Activated CD4-positive, alpha-beta T cell treated with anti-CD3 and anti-CD28 coated beads for 48 hours (primary cell): ENCODE measurements at regions not wholly inside any gene's neighbourhood (a gene's known extent, or its start where the extent isn't known, plus 50 kb on each side); places are given as distances from the start of the nearest gene placed in this dataset.
"Not testable (repeated sequence)": the region's sequence is repeated elsewhere in the genome, so short reads cannot be mapped to it uniquely, and the experiment has no call there.

ENCODE experiments used
- DNase-seq: peaks from one replicate; pipeline ENCODE4 v3.0.0-alpha.2; 2020

DNA sequence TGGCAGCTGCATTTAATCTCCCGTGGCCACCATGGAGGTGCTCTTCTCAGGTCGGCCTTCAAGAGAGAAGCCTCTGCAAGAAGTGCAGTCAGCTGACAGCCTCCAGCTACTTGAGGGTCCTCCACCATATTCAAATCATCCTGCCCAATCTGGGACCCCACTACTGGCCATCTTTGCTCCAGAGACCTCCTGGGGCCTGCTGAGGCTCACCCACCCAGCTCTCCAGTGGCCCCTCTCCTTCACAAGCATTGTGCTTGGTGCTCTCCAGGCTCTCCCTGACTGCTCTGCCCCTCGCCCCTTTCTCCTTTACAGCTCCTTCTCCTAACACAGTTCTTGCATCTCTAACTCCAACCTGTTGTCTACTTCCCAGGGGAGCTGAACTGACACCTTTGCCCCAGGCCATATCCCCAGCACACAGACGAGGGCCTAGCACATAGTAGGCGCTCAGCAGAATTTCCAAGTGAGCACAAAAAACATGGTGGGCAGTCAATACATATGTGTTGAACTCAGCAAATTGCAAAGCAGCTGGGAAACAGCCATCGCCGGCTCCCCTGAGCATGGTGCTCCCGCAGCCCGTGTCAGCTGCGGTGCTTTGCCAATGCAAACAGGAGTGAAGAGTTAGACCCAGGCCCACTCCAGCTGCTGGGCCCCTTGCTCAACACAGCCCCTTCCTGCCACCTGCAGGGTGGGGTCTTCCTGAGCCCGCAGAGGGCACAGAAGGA is 102.2 kb downstream of the TNFRSF13B start:
- DNase-seq: not testable (repeated sequence)

DNA sequence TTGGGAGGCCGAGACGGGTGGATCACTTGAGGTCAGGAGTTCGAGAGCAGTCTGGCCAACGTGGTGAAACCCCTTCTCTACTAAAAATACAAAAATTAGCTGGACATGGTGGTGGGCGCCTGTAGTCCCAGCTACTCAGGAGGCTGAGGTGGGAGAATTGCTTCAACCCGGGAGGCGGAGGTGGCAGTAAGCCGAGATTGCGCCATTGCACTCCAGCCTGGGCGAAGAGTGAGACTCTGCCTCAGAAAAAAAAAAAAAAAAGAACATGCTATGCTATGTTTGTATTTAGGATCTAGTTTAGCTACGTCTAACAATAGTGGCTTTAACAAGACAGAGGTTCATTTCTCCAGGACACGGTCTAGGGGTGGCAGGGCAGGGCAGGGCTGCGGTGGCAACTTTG is 103.3 kb downstream of the TNFRSF13B start:
- DNase-seq: not testable (repeated sequence)

DNA sequence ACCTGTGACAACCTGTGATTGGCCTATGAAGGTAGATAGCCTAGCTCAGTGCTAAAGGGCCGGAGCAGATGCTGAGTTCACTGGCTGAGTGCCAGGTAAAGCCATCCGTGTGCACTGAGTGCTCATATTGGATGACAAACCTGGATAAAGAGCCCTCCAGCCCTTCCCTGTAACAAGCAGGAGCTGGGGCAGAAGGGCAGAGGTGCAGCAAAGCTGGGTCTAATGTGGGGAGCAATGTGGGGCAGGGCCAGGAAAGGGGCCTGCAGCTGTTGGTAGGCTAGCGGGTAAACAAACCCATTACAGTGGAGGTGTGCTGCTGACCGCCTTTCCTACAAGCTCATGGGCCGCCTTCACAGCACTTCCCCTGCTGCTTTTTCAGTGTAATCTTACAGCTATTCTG is 104.4 kb downstream of the TNFRSF13B start:
- not testable (repeated sequence) for DNase-seq

DNA sequence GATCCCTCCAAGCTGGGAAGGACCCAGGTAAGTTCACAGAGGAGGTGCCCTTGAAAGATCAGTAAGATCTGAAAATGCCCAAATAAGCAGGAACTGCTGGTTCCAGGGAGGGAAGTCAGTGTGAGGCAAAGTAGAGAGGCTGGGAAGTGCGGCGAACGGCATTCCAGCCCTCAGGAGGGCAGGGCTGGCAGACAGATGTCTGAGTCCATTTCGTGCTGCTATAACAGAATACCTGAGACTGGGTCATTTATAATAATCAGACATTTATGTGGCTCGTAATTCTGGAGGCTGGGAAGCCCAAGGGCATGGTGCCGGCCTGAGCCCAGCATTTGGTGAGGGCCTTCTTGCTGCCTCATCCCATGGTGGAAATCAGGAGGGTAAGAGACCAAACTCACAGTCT is 105.1 kb downstream of the TNFRSF13B start:
- DNase-seq: not testable (repeated sequence)

DNA sequence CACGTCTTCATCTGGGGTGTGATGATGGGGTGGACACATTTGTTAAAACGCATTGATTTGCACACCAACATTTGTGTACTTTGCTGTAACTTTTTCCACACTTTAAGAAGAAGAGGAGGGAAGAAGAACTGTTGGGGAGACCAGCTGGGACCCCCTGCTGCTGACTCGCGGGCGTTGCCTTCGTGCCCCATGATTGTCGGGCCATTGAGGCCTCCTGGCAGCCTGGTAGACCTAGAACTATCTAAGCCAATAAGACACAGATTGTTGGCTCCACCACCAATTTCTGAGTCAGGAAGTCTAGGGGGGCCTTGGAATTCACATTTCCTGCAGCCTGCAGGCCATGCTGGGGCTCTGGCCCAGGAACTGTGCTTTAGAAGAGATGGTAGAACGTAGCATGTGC is 105.5 kb downstream of the TNFRSF13B start:
- no peak for DNase-seq

DNA sequence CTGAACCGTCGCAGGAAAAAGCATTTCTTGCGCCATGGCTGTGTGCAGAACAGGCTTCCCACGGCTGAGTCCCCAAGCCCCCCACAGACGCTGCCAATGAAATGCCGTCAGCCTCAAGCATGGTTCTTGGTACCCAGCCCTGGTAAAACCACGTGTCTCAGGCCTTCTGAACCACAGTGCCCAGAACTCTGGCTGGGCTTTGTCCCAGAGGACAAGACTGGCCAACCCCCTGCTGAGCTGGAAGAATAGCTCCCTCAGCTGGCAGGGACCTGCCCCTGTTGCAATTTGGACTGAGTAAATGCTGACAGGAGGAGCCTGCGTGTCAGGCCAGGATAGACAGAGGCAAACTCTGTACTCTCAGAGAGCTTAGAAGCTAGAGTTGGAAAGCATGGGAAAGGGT is 106.2 kb downstream of the TNFRSF13B start:
- not testable (repeated sequence) for DNase-seq

DNA sequence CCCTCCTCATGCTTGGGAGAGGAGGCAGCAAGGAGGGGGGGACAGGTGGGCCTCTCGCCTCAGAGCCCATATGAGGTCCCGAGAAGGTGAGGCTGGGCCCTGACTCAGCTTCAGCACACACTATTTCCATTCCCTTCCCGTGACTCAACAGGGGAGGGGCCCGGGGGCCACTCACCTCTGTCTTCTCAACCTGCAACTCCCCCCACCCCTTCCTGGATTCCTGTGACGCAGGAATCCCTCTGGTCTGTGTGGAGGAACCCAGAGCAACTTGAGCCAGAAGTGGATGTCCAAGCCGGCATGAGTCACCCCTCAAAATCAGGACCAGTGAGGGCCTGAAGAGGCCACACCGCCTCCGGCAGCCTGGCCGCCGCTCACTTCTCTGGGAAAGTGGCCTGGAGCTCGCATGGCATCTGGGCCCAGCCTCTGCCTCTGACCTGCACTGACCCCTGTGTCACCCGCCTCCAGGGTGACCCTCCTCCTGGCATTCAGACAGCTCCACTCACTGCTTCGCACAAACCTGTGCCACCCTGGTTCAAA is 106.8 kb downstream of the TNFRSF13B start:
- DNase-seq: not testable (repeated sequence)

DNA sequence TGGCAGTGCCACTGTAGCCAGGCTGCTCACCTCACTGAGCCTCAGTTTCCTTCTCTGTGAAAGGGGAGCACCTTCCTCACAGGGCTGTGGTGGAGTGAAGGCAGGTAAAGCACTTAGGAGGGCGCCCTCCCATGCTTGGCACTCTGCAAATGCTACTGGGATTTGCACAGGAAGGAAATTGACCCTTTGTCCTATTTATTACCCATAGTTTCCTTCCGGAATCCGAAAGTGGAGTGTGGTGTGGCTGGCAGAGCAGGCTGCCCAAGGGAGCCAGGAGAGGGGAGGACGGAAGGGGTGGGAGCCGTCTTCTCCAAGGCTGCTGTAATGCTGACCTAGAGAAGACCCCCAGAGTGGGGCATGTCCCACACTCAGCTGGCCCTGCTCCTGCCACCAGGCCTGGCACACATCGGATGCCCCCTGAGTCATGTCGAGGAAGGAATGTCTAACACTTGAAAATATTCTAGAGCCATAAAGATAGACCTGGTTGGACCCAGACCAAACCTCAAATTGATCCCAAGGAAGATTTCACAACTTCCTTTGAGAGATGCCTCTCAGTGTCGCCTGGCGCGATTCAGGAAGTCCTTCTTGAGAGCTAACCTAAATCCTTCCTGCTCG is 107.3 kb downstream of the TNFRSF13B start:
- not testable (repeated sequence) for DNase-seq

DNA sequence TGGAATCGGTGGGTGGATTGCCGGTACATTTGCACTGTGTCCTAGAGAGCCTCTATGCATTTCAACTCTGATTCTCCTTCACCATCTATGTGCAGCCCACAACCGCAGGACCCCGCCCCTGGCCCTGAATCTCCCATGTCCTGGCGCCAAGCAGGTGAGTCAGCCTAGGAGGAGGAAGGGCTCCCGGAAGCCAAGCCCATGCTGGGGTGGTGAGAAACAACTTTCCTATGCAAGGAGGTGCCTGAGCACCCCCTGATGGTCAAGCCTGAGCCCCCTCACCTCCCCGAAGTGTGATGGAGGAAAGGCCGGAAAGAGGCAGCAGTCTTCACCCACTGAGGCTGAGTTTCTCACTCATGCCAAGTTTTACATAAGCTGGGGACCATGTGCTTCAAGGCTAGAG is 110.8 kb downstream of the TNFRSF13B start:
- DNase-seq: not testable (repeated sequence)

DNA sequence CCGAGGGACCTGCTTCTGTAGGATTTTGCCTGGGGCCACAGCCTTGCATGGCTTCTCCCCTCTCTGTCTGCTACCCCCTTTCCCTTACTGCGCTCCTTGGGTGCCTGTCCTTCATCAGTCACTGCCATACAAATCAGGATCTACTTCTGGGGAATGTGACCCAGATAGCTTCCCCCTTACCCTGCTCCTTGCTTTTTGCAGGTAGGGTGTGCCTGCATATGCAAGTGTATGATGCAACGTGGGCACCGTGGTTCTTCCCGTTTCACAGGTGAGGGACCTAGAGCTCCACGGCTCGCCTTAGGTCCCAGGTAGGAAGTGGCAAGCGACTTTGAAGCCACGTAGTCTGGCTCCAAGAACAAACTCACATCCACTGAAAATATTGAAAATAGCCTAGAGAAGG is 111.5 kb downstream of the TNFRSF13B start:
- DNase-seq: not testable (repeated sequence)

DNA sequence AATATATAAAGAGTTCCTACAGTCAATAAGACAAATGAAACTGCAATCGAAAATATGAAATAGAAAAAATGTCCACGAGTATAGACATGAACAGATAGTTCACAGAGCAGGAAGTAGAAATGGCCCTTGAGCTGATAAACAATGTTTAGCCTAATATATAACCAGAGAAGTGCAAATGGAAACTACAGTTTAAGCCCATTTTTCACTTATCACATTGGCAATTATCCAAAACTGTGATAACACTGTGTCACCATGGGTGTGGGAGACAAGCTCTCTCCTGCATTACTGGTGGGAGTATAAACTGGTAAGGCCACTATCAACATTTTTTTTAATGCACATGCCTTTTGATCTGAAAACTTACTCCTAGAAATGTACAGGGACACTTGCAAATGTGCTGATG is 112.4 kb downstream of the TNFRSF13B start:
- DNase-seq: not testable (repeated sequence)

DNA sequence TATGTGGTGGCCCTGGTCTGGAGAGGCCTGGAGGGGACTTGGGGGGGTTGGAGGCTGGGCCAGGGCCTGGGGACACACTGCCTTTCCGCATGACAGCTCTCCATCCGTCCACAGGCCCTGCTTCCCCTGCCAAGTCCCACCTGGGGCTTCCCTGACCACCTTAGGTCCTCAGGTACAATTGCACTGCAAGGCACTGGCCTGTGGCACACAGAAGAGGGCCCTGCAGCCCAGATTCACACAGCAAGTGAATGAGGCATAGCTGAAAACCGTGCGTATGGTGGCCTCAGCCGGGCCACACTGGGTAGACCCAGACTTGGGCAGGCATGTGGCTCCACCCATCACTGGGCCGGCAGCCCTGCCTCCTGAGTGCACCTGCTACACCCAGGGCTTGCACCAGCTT is 114.2 kb downstream of the TNFRSF13B start:
- not testable (repeated sequence) for DNase-seq

DNA sequence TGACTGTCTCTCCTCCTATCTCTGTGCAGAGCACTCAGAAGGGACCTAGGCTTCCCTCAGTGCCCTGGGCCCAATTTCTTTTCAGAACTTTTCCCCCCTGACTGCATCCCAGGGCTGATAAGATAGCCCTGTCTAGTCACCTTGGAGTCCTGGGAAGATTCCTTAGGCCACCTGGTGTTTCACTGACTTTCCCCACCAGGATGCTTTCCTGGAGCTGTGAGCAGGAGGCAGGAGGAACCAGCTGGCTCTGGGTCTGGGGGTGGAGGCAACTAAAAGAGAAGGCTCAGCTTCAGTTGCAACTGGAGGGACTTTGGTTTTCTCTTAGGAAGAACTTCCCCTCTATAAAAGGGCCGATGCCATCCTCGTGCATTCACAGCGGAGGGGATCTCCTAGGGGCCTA is 115.1 kb downstream of the TNFRSF13B start:
- DNase-seq: not testable (repeated sequence)

DNA sequence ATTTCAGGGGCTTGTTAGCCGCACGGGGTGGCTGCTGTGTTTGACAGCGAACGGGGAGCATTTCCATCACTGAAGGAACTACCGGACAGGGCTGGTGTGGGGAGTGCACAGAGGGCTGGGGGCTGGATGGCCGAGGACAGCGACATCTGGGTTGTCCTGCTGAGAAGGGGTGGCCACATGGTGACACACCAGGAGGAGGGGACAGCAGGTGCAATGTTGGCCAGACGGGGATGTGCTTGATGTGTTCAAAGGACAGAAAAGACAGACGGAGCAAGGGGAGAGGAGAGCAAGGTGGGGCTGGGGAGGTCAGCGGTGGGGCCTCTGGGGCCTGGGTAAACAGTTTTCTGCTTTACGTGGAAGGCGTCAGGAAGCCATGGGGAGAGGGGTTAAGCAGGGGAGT is 115.7 kb downstream of the TNFRSF13B start:
- DNase-seq: not testable (repeated sequence)

DNA sequence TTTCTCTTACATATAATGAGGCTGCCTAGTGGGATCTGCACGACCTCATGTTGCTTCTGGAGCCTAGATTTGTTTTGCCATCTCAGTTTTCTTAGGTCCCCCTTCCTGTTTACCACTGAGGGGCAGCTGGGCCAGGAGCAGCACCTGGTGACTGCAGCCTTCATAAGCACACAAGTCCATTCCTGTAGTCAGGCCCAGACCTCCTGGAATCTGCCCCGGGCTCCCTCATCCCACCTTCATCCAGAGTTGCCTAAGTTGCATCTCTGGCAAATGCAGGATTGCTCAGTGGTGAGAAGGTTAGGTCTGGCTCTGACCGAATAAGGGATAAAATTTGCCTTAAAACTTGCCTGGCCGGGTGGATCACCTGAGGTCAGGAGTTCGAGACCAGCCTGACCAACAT is 117.3 kb downstream of the TNFRSF13B start:
- DNase-seq: not testable (repeated sequence)

DNA sequence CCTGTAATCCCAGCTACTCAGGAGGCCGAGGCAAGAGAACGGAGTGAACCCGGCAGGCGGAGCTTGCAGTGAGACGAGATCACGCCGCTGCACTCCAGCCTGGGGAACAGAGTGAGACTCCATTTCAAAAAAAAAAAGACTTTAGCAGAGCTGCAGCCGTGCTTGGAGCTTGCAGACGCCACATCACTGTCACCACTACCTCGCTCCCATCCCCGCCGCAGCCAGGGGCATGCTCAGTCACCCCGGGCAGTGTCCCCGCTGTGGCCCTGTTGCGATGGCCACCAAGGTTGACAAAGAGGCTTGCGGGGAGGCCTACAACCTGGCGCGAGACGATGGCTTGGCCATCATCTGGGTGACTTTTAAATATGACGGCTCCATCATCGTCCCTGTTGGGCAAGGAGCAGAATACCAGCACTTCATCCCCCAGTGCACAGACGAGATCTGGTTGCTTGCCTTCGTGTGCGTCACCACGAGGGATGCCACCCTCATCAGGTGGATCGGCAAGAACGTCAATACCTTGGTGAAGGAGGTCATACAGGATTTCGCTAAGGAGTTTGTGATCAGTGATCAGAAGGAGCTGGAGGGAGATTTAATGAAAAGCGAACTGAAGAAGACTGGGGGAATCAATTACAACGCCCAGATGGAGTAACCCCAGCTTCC is 118.1 kb downstream of the TNFRSF13B start:
- no peak for DNase-seq

DNA sequence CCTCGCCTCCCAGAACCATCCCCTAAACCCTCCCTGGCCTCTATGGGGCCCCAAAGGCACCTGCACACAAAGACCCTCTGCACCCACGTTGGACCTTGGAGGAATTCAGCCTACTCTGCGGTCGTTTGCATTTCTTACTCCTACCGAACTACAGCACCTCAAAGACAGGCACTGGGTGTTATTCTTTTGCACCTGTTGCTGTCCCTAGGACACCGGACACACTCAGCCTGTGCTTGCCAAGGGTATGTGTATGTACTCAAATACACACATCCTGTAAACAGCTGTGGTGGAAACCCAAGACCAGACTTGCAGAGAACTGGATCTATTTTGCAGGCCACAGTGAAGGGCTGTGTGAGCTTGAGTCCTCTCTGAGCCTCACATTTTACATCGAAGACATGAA is 122.1 kb downstream of the TNFRSF13B start:
- not testable (repeated sequence) for DNase-seq

DNA sequence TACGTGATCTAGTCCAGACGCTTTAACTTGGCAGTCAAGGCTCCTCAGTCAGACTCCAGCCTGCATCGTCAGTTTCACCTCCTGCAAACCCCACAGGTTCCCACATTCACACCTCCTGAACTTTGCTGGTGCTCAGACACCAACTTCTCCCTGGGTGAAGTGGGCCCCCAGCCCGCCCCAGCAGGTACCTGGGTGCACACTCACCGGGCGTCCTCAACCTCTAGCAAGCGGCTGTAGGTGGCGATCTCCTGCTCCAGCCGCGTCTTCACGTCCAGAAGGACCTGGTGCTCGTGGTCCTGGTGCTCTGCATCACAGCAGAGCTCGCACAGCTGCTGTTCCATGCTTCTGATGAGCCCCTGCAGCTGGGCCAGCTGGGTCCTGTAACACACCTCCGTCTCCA is 122.9 kb downstream of the TNFRSF13B start:
- DNase-seq: not testable (repeated sequence)

DNA sequence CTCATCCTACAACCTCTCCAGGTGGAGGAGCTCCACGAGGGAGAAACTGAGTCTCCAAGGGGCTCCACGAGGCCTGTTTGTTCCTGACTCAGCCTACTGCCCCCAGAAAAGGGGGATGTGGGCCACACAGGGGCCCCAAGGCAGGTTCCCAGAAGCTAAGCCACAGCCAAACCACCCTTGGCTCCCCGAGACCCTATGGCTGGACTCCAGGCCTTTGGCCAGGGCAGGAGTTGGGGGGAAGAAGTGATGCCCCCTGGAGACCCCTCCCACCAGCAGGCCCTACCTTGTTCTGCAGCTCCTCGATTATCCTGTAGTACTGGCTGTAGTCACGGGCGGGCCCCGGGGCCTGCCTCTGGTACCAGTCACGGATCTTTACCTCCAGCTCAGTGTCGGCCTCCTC is 126.8 kb downstream of the TNFRSF13B start:
- DNase-seq: not testable (repeated sequence)

DNA sequence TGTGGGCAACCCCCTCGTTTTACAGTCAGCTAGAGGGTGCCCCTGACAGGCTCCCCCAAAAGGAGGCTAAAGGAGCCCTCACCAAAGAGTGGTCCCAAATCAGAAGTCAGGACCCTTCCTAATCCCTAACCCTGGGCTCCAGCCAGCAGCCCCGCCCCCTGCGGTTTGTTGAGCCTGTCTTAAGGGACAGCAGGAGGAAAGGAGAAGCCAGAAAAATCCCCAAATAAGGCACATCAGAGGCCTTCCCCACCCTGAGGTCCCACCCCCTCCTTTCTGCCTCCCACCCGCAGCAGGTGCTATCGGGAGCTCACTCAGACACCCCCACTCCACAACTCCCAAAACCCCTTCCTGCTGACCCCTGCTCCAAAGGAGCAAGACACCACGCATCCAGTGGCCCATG is 127.2 kb downstream of the TNFRSF13B start:
- not testable (repeated sequence) for DNase-seq

DNA sequence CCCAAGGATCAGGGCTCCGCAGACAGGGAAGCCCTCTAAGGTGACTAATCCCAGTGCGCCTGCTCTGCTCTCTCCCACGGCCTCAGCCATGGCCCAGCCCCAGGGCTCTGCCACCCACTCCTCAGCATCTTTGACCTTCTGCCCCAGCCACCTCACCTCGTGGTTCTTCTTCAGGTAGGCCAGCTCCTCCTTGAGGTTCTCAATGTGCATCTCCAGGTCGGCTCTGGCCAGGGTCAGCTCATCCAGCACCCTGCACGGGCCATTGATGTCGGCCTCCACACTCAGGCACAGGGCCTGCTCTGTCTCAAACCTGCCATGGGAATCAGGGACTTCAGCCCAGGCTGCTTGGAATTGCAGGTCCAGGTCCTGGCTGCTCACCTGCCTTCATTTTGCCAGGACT is 128.4 kb downstream of the TNFRSF13B start:
- DNase-seq: not testable (repeated sequence)

DNA sequence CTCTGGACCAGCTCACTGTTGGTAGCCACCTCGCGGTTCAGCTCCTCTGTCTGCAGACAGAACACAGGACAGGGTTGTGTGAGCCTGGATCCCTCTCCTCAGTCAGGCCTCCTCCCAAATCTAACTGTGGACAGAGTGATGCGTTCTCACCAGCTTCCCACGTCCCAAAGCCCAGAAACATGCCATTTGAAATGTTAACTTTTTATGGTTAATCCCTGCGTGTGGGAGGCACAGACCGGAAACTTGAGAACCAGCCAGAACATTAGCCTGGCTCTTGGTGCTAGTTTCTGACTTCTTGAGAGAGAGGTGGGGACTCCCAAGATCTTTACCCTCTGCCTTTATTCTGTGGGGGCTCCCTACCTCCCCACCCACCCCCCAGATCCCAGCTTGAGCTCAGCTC is 129.6 kb downstream of the TNFRSF13B start:
- not testable (repeated sequence) for DNase-seq

DNA sequence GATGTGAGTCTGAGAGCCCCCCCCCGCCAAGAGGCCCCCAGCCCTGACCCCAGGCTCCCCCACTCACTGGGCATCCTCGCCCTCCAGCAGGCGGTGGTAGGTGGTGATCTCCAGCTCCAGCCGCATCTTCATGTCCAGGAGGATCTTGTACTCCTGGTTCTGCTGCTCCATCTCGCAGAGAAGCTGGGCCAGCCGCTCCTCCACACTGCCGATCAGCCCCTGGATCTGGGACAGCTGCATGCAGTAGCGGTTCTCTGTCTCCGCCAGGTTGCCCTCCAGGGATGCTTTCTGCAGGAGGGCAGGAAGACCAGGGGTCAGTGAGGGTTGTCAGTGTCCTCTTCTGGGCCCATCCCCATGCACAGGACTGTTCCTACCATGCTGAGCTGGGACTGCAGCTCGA is 130.0 kb downstream of the TNFRSF13B start:
- not testable (repeated sequence) for DNase-seq

DNA sequence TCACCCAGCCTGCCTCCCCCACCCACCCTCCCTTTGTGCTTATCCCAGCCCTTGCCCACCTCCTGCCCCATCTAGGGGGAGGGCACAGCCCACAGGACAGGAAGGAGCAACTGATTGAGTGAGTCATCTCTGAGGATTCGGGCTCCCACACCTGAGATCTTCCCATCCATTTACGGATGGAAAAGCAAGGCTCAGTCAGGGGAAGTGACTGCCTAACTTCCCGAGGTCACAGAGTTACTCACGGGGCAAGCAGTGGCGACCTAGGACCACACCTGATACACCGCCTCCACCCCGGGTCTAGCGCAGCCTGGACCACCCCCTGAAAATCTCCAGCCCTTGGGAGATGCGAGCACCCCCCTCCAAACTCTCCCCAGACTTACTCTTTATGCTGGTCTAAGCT is 131.7 kb downstream of the TNFRSF13B start:
- DNase-seq: not testable (repeated sequence)
